ENCODE measurements at regions not wholly inside any gene's neighbourhood (a gene's known extent, or its start where the extent isn't known, plus 50 kb on each side); places are given as distances from the start of the nearest gene placed in this dataset.

DNA sequence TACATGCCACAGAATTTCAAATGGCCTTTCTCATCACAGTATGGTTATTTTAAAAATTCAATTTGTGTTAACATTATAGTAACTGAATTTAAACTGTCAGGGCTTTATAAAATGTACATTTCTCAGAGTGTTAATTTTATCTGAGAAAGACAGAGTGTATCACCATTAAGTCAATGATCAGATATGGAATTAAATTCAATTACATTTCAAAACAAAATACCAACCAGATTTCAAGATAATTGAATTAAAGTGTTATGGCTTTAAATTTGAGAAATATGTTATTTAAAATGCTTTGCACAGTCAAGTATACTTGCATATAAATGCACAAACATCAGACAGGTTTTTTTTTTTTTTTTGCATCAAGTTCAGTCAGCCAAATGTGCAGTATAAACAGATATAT is 1574.4 kb downstream of the BRINP3 start:
- DNase-seq (ENCODE audit: low spot score), result no peak
- H3K4me1 ChIP-seq (ENCODE audit: control insufficient read depth in 4 of 4, insufficient read depth in 4 of 4, low read length in 3 of 4), result no peaks in the 10 kb centered on the region
- H3K27ac ChIP-seq (ENCODE audit: low read depth in 1 of 2, low read length in 2 of 2), result no peak overlapping the region
- H3K4me3 ChIP-seq (ENCODE audit: low read depth in 1 of 3, low read length in 3 of 3), result no peak overlapping the region
- no peak overlapping the region for H3K9ac ChIP-seq (ENCODE audit: low read depth in 1 of 2, low read length in 2 of 2)
- H3K36me3 ChIP-seq (ENCODE audit: control insufficient read depth in 4 of 4, insufficient read depth in 3 of 4, low read depth in 1 of 4, low read length in 3 of 4), result no peaks in the 10 kb centered on the region
- no peaks in the 10 kb centered on the region for H3K9me3 ChIP-seq (ENCODE audit: control insufficient read depth in 4 of 4, low read length in 3 of 4)
- TF ChIP-seq FOXA1 (IDR thresholded peaks at IDR 0.05) (no peak), HNF4A (conservative IDR thresholded peaks at IDR 0.05) (no peak), FOXA2 (IDR thresholded peaks at IDR 0.05) (no peak), RAD21 (IDR thresholded peaks at IDR 0.05) (no peak), RXRA (IDR thresholded peaks at IDR 0.05) (no peak), HNF4G (IDR thresholded peaks at IDR 0.05) (no peak)
- no peaks in the 10 kb centered on the region for H3K27me3 ChIP-seq (ENCODE audit: control insufficient read depth in 4 of 4, insufficient read depth in 4 of 4, low read length in 3 of 4)

DNA sequence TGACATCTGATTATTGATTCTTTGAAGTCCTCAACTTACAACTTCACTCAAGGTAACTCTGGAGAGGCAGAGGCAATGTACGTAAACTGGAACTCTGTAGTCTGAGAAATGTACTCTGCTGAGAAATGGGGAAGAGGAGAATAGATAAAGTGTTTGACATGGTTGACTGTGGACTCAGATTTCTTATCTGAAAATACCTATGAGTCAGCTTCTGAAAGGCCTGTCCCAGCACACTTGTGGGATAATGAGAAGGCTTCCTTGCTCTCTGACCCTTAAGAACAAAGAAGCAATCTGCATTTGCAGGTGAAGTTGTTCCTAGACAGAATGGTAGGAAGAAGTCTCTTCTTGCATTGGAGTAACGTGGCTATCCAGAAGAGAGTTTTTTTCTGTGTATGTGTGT is 1573.5 kb downstream of the BRINP3 start:
- H3K36me3 ChIP-seq (ENCODE audit: control insufficient read depth in 4 of 4, insufficient read depth in 3 of 4, low read depth in 1 of 4, low read length in 3 of 4), result no peaks in the 10 kb centered on the region
- H3K9ac ChIP-seq (ENCODE audit: low read depth in 1 of 2, low read length in 2 of 2), result no peak overlapping the region
- no peaks in the 10 kb centered on the region for H3K4me1 ChIP-seq (ENCODE audit: control insufficient read depth in 4 of 4, insufficient read depth in 4 of 4, low read length in 3 of 4)
- H3K4me3 ChIP-seq (ENCODE audit: low read depth in 1 of 3, low read length in 3 of 3), result no peak overlapping the region
- no peak for TF ChIP-seq HNF4A (conservative IDR thresholded peaks at IDR 0.05)
- TF ChIP-seq RXRA (IDR thresholded peaks at IDR 0.05), result no peak
- no peak overlapping the region for H3K27ac ChIP-seq (ENCODE audit: low read depth in 1 of 2, low read length in 2 of 2)
- no peak for DNase-seq (ENCODE audit: low spot score)
- 56% methylated on average over 2 of the region's 2 CpGs for WGBS
- H3K9me3 ChIP-seq (ENCODE audit: control insufficient read depth in 4 of 4, low read length in 3 of 4), result no peaks in the 10 kb centered on the region
- H3K27me3 ChIP-seq (ENCODE audit: control insufficient read depth in 4 of 4, insufficient read depth in 4 of 4, low read length in 3 of 4), result no peaks in the 10 kb centered on the region

DNA sequence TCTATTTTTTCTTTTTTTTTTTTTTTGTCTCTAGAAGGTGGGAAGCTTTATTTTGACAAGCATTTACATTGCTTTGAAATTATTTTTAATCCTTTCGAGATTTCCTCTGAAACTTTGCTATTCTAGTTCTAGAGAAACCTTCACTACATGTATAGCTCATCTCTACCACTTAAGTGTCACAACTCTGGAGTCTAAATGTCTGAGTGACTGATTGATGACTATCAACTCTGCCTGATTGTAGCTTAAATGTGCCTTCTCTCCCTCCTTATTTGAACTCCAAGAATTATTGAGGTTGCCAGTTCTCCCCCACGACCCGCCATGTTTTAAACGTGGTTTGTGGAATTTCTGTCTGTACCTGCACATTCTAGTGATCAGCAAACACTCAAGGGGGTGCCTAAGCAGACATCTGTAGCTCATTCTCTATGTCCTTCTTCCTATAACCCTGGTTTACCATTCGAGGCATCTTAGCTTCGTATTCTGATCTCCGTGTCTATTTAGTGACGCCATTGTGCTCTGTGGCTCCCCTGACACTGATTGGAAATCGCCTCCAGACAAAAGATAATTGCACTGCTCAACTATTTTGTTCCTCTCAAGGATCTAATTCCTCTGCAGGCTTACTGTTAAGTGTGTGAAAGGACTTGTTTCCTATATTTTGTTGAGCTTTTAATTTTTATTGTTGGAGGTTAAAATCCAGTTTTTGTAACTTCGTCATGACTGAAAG is 1570.6 kb downstream of the BRINP3 start:
- Histone ChIP-seq H3K27me3 (ENCODE audit: control insufficient read depth in 4 of 4, insufficient read depth in 4 of 4, low read length in 3 of 4) (no peaks in the 10 kb centered on the region), H3K9me3 (ENCODE audit: control insufficient read depth in 4 of 4, low read length in 3 of 4) (no peaks in the 10 kb centered on the region), H3K9ac (ENCODE audit: low read depth in 1 of 2, low read length in 2 of 2) (no peak overlapping the region), H3K4me3 (ENCODE audit: low read depth in 1 of 3, low read length in 3 of 3) (no peak overlapping the region), H3K4me1 (ENCODE audit: control insufficient read depth in 4 of 4, insufficient read depth in 4 of 4, low read length in 3 of 4) (no peaks in the 10 kb centered on the region), H3K36me3 (ENCODE audit: control insufficient read depth in 4 of 4, insufficient read depth in 3 of 4, low read depth in 1 of 4, low read length in 3 of 4) (no peaks in the 10 kb centered on the region), H3K27ac (ENCODE audit: low read depth in 1 of 2, low read length in 2 of 2) (no peak overlapping the region)
- DNase-seq (ENCODE audit: low spot score), result no peak
- TF ChIP-seq SP1 (IDR thresholded peaks at IDR 0.05), result no peak
- TF ChIP-seq, protein P1, sequence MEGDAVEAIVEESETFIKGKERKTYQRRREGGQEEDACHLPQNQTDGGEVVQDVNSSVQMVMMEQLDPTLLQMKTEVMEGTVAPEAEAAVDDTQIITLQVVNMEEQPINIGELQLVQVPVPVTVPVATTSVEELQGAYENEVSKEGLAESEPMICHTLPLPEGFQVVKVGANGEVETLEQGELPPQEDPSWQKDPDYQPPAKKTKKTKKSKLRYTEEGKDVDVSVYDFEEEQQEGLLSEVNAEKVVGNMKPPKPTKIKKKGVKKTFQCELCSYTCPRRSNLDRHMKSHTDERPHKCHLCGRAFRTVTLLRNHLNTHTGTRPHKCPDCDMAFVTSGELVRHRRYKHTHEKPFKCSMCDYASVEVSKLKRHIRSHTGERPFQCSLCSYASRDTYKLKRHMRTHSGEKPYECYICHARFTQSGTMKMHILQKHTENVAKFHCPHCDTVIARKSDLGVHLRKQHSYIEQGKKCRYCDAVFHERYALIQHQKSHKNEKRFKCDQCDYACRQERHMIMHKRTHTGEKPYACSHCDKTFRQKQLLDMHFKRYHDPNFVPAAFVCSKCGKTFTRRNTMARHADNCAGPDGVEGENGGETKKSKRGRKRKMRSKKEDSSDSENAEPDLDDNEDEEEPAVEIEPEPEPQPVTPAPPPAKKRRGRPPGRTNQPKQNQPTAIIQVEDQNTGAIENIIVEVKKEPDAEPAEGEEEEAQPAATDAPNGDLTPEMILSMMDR (IDR thresholded peaks at IDR 0.05; ENCODE audit: low read depth, low read length, missing input control), result no peak
- TF ChIP-seq GABPA (IDR thresholded peaks at IDR 0.05 in 1 of 2, conservative IDR thresholded peaks at IDR 0.05 in 1 of 2), result no peak
- TF ChIP-seq HNF4A (conservative IDR thresholded peaks at IDR 0.05), result no peak
- TF ChIP-seq, protein P2, sequence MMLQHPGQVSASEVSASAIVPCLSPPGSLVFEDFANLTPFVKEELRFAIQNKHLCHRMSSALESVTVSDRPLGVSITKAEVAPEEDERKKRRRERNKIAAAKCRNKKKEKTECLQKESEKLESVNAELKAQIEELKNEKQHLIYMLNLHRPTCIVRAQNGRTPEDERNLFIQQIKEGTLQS (IDR thresholded peaks at IDR 0.05), result no peak
- no peak for TF ChIP-seq TAF1 (conservative IDR thresholded peaks at IDR 0.05)
- TF ChIP-seq JUND (IDR thresholded peaks at IDR 0.05), result no peak
- no peak for TF ChIP-seq RAD21 (IDR thresholded peaks at IDR 0.05)
- WGBS, result 77% methylated on average over 10 of the region's 10 CpGs

DNA sequence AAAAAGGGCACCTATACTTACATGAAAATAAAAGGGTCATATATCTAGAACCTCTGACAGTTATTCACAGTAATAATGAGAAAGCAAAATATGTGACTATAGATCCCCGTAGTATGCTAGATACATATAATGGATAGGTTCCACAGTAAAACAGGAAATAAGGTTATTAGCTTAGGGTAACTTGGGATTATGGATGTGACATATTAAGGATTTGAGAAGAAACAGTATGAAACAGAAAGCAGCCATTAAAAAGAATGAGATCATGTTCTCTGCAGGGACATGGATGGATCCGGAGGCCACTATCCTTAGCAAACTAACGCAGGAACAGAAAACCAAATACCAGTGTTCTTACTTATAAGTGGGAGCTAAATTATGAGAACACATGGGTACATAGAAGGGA is 1547.3 kb downstream of the BRINP3 start:
- Histone ChIP-seq H3K4me1 (ENCODE audit: control insufficient read depth in 4 of 4, insufficient read depth in 4 of 4, low read length in 3 of 4) (no peaks in the 10 kb centered on the region), H3K27ac (ENCODE audit: low read depth in 1 of 2, low read length in 2 of 2) (no peak overlapping the region), H3K9me3 (ENCODE audit: control insufficient read depth in 4 of 4, low read length in 3 of 4) (no peaks in the 10 kb centered on the region), H3K4me3 (ENCODE audit: low read depth in 1 of 3, low read length in 3 of 3) (no peak overlapping the region), H3K27me3 (ENCODE audit: control insufficient read depth in 4 of 4, insufficient read depth in 4 of 4, low read length in 3 of 4) (no peaks in the 10 kb centered on the region), H3K9ac (ENCODE audit: low read depth in 1 of 2, low read length in 2 of 2) (no peak overlapping the region), H3K36me3 (ENCODE audit: control insufficient read depth in 4 of 4, insufficient read depth in 3 of 4, low read depth in 1 of 4, low read length in 3 of 4) (no peaks in the 10 kb centered on the region)
- WGBS, result 82% methylated on average over 3 of the region's 3 CpGs
- DNase-seq (ENCODE audit: low spot score), result no peak
- TF ChIP-seq RXRA (IDR thresholded peaks at IDR 0.05) (no peak), JUND (IDR thresholded peaks at IDR 0.05) (no peak), HNF4A (conservative IDR thresholded peaks at IDR 0.05) (no peak), HNF4G (IDR thresholded peaks at IDR 0.05) (no peak), FOXA2 (IDR thresholded peaks at IDR 0.05) (no peak)

Data from liver (tissue), 8 donors.